Dedifferentiated amniotic fluid mesenchymal stem cell (primary cell): ENCODE measurements at regions not wholly inside any gene's neighbourhood (a gene's known extent, or its start where the extent isn't known, plus 50 kb on each side); places are given as distances from the start of the nearest gene placed in this dataset.
"Not testable (repeated sequence)": the region's sequence is repeated elsewhere in the genome, so short reads cannot be mapped to it uniquely, and the experiment has no call there.

Experiments
- DNase-seq: peaks from one replicate; pipeline ENCODE4 v3.0.0-alpha.2; 2016; ENCODE audit errors: extremely low spot score

DNA sequence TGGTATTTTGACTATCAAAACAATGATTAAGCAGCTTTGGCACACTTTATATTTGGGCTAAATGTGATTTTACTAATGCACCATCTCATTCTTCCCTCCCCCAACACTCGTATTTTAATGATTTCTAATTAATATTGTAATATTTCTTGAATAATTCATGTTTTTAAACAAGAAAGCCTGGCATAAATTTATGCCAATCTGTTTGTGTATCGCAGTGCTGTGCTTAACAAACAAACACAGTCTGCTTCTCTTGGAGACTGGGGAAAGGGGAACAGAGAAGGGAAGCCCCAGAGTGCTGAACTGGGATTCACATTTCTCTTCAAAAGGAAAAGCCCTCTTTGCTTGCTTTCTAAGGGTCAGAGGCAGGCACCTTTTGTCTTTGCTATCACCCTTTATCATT, 496.9 kb upstream of the STXBP6 start:
- DNase-seq = no peak

- no peak for DNase-seq
These were observed 488.0 kb upstream of the STXBP6 start for GRCh38 chr14:25537846-25538455.

DNA sequence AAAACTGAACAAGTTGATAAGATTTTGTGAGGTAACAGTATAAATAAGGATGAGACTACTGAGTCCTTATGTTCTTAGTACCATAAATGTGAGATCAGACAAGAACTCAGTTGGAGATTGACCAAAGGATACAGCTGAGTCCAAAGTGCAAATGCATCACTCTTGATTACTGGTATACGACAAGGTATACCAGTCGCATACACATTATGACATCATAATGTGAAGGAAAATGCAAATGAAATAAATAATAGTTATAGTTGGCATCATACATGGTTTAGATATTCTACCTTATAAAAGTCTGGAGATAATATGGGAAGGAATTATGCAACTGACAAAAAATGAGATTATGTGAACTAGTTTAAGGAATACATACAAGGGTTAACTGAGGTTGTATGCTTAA, 476.3 kb upstream of the STXBP6 start:
- DNase-seq = no peak

- DNase-seq = no peak
These were observed 473.0 kb upstream of the STXBP6 start for GRCh38 chr14:25522926-25523325.

DNA sequence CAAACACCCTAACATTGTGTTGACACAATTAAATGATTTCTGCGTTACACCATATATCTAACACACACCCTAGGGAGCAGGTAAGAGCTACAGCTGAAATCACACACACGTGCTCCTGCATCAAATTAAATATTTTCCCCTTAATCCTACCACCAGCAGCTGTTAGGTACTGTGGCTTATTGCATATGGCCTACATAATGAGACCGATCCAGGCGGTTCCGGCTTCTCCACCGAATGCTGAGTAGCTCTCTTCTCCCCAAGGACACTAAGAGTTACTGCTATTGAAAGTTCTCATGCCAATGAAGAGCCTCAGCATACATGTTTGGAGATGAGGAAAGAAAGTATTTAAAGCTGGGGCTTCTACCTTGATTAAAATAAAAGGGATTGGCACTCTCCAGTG, 472.2 kb upstream of the STXBP6 start:
- DNase-seq = no peak

DNA sequence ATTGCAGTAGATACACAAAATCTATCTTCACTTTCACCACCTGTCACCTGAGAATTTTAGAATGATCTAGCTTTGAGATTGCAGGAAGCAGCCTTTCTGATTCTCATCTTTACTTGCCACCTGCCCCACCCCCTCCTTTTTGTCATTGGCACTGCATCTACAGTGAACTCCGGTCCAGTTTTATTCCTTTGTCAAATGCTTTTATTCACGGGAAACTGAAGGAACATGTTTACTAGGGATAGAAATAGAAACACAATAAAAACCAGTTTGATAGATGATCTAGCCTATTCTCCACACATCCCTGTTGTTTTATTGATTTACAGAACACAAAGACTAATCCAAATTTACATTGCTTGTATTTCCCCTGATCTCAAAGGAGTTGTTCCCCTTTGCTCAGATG, 471.7 kb upstream of the STXBP6 start:
- no peak for DNase-seq

GRCh38 chr14:25520821-25521220, 470.9 kb upstream of the STXBP6 start:
- no peak for DNase-seq

GRCh38 chr14:25518364-25518763, 468.4 kb upstream of the STXBP6 start:
- DNase-seq = no peak

- no peak for DNase-seq
These were observed 466.9 kb upstream of the STXBP6 start for GRCh38 chr14:25516838-25517237.

DNA sequence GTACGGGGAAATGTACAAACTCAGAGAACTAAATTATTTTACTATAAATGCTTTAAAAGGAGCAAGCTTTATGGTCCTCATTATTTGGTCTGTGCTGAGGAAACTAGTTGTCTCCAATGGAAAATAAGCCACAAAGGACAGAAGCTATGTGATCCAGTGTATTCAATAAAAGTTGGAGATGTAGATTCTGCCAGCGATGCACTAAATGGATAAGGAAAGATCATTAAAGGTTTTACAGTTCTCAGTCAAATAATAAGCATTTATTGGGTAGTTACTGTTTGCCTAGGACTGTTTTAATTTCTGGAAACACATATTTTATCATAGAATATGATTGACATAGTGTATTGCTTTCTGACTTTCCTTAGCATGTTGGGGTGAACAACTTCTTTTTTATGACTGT, 458.9 kb upstream of the STXBP6 start:
- no peak for DNase-seq

- no peak for DNase-seq
These were observed 451.8 kb upstream of the STXBP6 start for GRCh38 chr14:25501749-25502148.

- DNase-seq = no peak
These were observed 439.0 kb upstream of the STXBP6 start for GRCh38 chr14:25488961-25489360.

GRCh38 chr14:25485381-25485780, 435.4 kb upstream of the STXBP6 start:
- DNase-seq = no peak

DNA sequence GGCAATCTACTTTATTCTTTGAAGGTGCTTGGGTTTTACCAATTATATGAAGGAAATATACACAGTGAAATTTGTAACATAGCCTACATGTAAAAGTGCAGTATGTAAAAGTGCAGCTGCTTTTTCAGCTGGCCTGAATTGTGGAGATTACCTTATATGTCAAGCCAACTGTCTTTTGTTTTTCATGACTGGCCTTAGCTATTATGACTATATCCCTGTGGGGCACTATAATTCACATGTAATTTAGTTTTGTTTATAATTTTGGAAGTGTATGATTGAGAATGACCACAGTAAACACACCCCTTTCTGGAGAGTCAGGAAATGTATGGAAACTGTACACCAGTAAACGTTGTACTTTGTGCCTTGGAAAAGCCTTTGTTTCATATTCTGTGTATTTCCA, 435.0 kb upstream of the STXBP6 start:
- no peak for DNase-seq

- no peak for DNase-seq
These were observed 434.3 kb upstream of the STXBP6 start for GRCh38 chr14:25484235-25484634.

DNA sequence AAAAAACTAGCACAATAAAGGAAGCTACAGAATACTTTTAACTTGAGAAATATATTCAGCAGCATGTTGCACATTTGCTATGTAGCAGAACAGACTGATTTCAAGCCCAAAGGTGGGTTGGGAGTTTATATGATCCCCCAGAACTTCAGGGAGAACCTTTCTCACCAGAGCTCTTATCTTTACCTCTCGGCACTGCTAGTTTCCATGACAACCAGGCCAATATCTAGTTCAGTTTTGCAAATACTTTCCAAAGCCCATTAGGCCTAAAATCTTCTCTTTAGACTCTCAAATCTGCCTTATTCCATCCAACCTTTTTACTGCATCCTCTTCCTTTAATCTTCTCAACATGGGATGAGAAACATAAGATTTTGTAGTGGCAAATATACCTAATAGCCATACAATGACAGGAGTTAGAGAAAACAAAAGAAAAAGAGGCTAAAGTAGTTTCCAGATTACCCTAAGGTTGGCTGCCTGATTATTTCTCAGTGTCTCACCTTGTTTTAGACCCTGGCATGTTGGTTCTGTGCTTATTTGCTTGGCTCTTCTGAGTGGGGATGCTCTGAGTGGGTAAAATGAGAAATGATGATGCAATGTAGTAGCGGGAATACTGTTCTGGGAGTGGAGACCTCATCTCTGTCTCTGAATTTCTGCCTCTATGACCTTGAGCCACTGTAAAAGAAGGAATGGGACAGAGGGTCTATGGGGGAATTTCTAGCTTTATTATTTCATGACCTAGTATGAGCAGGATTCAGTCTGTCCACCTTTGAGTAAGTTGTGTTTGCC, 427.6 kb upstream of the STXBP6 start:
- no peak for DNase-seq

- DNase-seq = no peak
These were observed 422.8 kb upstream of the STXBP6 start for GRCh38 chr14:25472700-25473099.

- DNase-seq = no peak
These were observed 414.8 kb upstream of the STXBP6 start for GRCh38 chr14:25464772-25465171.

DNA sequence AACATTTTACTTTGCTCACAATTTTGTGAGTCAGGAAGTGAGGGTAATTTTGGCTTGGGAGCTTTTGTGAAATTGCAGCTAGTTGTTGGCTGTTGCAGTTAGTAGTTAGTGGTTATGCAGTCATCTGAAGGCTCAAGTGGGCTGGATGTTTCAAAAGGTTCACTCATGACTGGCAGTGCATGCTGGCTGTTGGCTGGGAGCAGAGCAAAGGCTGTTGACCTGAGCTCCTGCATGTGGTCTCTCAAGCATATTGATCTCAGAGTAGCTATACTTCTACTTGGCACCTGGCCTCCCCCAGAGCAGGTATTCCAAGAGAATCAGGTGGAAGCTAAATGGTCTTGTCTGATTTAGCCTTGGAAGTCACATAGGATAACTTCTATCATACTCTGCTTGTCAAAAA, 414.1 kb upstream of the STXBP6 start:
- no peak for DNase-seq

DNA sequence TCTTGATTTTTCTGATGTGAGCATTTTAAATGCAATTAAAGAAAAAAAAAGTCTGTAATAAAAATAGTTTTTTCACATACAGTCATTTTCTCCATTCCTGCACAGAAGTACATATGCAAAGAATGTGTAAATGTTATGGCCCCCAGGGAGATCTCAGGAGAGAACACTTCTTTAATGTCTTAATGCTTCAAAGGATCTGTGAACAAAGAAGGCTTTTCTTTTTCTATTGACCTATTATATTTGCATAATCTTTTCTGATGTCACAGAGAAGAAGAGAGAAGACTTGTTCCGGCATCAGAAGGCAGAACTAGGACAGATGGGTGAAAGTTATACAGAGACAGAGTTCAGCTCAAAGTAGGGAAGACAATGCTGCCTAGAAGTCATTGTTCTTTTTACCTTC, 413.5 kb upstream of the STXBP6 start:
- DNase-seq = no peak

DNA sequence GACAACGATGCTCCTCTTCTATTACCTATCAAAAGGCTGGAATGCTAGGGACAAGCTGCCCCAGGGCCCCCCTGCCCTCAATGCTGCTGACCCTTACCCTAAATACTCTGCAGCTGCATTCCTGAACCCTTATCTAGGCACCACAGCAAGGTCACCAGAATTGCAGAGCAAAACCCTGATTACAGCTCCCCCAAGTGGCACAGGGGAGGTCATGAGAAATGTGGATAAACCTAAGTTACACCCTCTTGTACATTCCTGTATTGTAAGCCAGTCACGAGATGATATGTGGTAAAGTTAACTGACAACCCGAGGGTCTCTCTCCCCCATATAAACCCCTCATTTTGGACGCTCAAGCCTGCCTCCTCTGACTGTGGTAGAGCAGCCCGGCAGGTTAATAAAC, 411.8 kb upstream of the STXBP6 start:
- DNase-seq = no peak

- DNase-seq = no peak
These were observed 394.4 kb upstream of the STXBP6 start for GRCh38 chr14:25444381-25444780.

GRCh38 chr14:25440382-25440781, 390.4 kb upstream of the STXBP6 start:
- not testable (repeated sequence) for DNase-seq

GRCh38 chr14:25436906-25437305, 387.0 kb upstream of the STXBP6 start:
- DNase-seq = no peak
